AG04450 (cell line): ENCODE measurements at regions not wholly inside any gene's neighbourhood (a gene's known extent, or its start where the extent isn't known, plus 50 kb on each side); places are given as distances from the start of the nearest gene placed in this dataset.
A peak's percentile ranks its signal among the peaks of the same experiment; 100 is the strongest.

Experiments used
- CTCF ChIA-PET: fragments of 300-600, 350-600 bp; formaldehyde crosslinking; extraction: SDS; loops from one replicate; lab custom pipeline; 2022; ENCODE audit warnings: antibody characterized with exemption, inconsistent platforms; lab: Charles Lee
- POLR2A ChIA-PET: fragments of 350-600 bp; formaldehyde crosslinking; extraction: SDS; loops from one replicate; lab custom pipeline; 2021; ENCODE audit warnings: antibody characterized with exemption, inconsistent platforms; lab: Yijun Ruan, JAX
- DNase-seq: peaks from one replicate; pipeline ENCODE4 v3.0.0-alpha.2; 2011; ENCODE audit warnings: low read depth, low spot score
- H3K27ac ChIP-seq: one replicate; pipeline ENCODE4 v1.5.1; 2012; ENCODE audit warnings: low read depth, low read length, control low read depth
- H3K27me3 ChIP-seq: one replicate; pipeline ENCODE4 v1.6.0; 2012; ENCODE audit warnings: low read length; ENCODE audit not compliant: control insufficient read depth, insufficient read depth
- H3K4me3 ChIP-seq: 2 replicates; pipeline ENCODE4 v1.5.1; 2011; ENCODE audit warnings: mild to moderate bottlenecking, low read depth, low read length, control low read depth
- H3K9me3 ChIP-seq: 2 replicates; pipeline ENCODE4 v1.5.1; 2012; ENCODE audit warnings: low read length; ENCODE audit not compliant: control insufficient read depth, insufficient read depth
- TF ChIP-seq, protein P1 (sequence below): IDR thresholded peaks from 2 replicates; pipeline ENCODE4 v1.5.1; 2011; ENCODE audit warnings: low read depth, low read length, control low read depth, inconsistent platforms

GRCh38 chr12:123045678-123046077 lies 65.2 kb downstream of the ARL6IP4 start:
- TF ChIP-seq, protein P1, sequence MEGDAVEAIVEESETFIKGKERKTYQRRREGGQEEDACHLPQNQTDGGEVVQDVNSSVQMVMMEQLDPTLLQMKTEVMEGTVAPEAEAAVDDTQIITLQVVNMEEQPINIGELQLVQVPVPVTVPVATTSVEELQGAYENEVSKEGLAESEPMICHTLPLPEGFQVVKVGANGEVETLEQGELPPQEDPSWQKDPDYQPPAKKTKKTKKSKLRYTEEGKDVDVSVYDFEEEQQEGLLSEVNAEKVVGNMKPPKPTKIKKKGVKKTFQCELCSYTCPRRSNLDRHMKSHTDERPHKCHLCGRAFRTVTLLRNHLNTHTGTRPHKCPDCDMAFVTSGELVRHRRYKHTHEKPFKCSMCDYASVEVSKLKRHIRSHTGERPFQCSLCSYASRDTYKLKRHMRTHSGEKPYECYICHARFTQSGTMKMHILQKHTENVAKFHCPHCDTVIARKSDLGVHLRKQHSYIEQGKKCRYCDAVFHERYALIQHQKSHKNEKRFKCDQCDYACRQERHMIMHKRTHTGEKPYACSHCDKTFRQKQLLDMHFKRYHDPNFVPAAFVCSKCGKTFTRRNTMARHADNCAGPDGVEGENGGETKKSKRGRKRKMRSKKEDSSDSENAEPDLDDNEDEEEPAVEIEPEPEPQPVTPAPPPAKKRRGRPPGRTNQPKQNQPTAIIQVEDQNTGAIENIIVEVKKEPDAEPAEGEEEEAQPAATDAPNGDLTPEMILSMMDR: no peak
- Histone ChIP-seq H3K27ac (no peak overlapping the region), H3K27me3 (no peaks in the 10 kb centered on the region), H3K9me3 (no peaks in the 10 kb centered on the region), H3K4me3 (no peak overlapping the region)
- ChIA-PET POLR2A (no interaction called here), CTCF (interaction anchor here (2.3 kb wide), 1 partner anchor 193 kb away, joined by 7 read pairs; no protein-coding TSS in a partner anchor)
- no peak for DNase-seq

GRCh38 chr12:123044351-123044750 lies 63.9 kb downstream of the ARL6IP4 start:
- H3K27me3 ChIP-seq: no peaks in the 10 kb centered on the region
- H3K4me3 ChIP-seq: no peak overlapping the region
- no peaks in the 10 kb centered on the region for H3K9me3 ChIP-seq
- DNase-seq: no peak
- TF ChIP-seq, protein P1: no peak
- POLR2A ChIA-PET: interaction anchor here (0.5 to 3.8 kb wide), 4 partner anchors 71 to 188 kb away, joined by 3 to 56 read pairs (median 6); partner anchors contain the start of genes ABCB9, MPHOSPH9 and MTRFR
- peak overlapping the region; percentile 85 for H3K27ac ChIP-seq
- CTCF ChIA-PET: interaction anchor here (0.6 to 4.3 kb wide), 15 partner anchors 9 to 217 kb away, joined by 3 to 41 read pairs (median 5); partner anchors contain the start of genes MPHOSPH9, MTRFR and PITPNM2

DNA sequence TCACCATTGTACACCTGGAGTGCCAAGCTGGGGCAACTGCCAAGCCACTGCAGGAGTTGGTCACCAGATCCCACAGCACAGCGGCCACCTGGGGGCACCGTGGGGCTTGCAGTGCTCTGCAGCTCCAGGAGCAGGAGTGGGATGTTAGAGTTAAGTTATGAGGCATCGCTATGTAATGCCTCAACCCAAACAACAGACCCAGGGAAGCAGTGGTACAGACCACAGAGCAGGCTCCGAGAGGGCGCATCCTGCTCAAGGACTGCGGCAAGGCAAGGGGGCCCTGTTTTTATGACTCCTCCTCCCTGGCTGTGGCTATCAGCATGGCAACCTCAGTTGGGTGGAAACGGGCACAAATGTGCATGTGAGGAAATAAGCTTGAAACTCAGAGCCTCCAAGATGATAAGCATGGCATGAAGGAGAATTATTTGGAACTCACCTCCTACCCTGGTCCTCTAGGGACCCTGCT lies 63.1 kb downstream of the ARL6IP4 start:
- no peak overlapping the region for H3K4me3 ChIP-seq
- TF ChIP-seq, protein P1: peak; percentile 85
- no peaks in the 10 kb centered on the region for H3K27me3 ChIP-seq
- peak; percentile 96 for DNase-seq
- ChIA-PET POLR2A (interaction anchor here (0.5 to 3.8 kb wide), 14 partner anchors 21 to 227 kb away, joined by 3 to 56 read pairs (median 3); partner anchors contain the start of genes ABCB9, ARL6IP4, MPHOSPH9 and MTRFR), CTCF (interaction anchor here (0.6 to 4.3 kb wide), 27 partner anchors 9 to 545 kb away, joined by 3 to 41 read pairs (median 5); partner anchors contain the start of genes MPHOSPH9, MTRFR and PITPNM2)
- no peaks in the 10 kb centered on the region for H3K9me3 ChIP-seq
- peak overlapping the region; percentile 85 for H3K27ac ChIP-seq

DNA sequence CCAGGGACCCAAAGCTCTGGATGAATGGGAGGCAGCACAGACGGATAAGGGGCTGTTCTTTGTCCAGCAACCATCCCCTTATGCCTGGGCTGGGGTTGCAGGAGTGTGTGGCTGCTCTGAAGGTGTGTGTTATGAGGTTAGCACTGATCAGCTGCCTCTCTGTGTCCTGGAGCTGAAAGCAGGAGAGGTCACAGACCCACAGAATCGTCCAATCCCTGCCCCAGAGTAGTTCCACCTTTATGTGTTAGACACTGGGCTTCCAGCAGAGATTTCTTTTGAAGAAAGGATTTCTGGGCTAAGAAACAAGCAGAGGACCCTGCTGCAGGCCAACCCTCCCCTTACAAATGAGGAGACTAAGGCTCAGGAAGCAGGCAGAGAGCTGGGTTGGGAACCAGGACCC lies 62.4 kb downstream of the ARL6IP4 start:
- TF ChIP-seq, protein P1: no peak
- Histone ChIP-seq H3K9me3 (no peaks in the 10 kb centered on the region), H3K27ac (peak overlapping the region; percentile 86), H3K27me3 (no peaks in the 10 kb centered on the region), H3K4me3 (peak overlapping the region; percentile 49)
- DNase-seq: no peak
- ChIA-PET POLR2A (interaction anchor here (0.6 to 3.8 kb wide), 15 partner anchors 13 to 228 kb away, joined by 3 to 56 read pairs (median 3); partner anchors contain the start of genes ABCB9, ARL6IP4, MPHOSPH9 and MTRFR), CTCF (interaction anchor here (0.6 to 4.3 kb wide), 30 partner anchors 10 to 198 kb away, joined by 3 to 41 read pairs (median 5); partner anchors contain the start of genes MPHOSPH9, MTRFR and PITPNM2)
